ENCODE measurements at regions not wholly inside any gene's neighbourhood (a gene's known extent, or its start where the extent isn't known, plus 50 kb on each side); places are given as distances from the start of the nearest gene placed in this dataset.

DNA sequence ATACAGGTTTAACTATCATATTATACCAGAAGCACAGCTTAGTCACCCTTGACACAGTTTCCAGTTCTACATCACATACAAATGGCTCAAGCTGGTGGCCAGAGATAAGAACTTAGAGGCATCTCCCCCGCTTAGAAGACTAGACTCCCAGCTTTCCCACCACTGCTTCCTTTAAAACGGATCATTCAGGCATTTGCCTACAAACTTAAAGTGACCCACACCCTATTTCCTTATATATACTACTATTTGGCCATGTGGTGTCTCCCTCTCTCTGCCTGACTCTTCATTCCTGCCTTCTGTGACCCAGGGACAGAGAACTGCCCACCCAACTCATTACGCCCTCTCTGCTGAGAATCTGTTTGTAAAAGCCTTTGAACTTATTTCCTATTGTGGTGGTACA, 781.2 kb upstream of the DIAPH2 start:
- no peak overlapping the region for H3K27ac ChIP-seq
- no peaks in the 10 kb centered on the region for H3K36me3 ChIP-seq
- H3K27me3 ChIP-seq (ENCODE audit: low read depth): no peaks in the 10 kb centered on the region
- no peak for ATAC-seq
- TF ChIP-seq, protein P1, sequence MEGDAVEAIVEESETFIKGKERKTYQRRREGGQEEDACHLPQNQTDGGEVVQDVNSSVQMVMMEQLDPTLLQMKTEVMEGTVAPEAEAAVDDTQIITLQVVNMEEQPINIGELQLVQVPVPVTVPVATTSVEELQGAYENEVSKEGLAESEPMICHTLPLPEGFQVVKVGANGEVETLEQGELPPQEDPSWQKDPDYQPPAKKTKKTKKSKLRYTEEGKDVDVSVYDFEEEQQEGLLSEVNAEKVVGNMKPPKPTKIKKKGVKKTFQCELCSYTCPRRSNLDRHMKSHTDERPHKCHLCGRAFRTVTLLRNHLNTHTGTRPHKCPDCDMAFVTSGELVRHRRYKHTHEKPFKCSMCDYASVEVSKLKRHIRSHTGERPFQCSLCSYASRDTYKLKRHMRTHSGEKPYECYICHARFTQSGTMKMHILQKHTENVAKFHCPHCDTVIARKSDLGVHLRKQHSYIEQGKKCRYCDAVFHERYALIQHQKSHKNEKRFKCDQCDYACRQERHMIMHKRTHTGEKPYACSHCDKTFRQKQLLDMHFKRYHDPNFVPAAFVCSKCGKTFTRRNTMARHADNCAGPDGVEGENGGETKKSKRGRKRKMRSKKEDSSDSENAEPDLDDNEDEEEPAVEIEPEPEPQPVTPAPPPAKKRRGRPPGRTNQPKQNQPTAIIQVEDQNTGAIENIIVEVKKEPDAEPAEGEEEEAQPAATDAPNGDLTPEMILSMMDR (IDR thresholded peaks at IDR 0.05): no peak
- no peak overlapping the region for H3K4me3 ChIP-seq
- H3K9me3 ChIP-seq: no peaks in the 10 kb centered on the region
- intact Hi-C loops (cut with DNase I): no loop called here
- no peaks in the 10 kb centered on the region for H3K4me1 ChIP-seq
- DNase-seq: no peak

DNA sequence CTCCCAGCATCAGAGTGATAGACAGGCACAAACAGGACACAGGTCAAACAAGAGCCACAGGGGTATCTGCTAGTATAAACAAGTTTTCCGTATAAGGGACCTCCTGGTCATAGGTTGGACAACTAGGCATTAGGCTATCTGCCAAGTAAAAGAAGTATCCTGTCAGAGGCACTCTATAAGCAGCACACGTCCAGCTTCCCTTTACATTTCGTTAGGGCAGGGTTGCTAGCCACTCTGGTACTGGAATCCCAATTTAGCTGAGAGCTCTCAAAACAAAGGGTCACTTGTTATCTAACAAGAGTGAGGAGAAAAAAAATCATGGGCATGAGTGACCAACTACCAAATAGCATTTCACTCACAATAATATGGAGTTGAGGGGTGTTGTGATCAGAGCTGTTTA, 780.7 kb upstream of the DIAPH2 start:
- intact Hi-C loops (cut with DNase I): no loop called here
- Histone ChIP-seq H3K27ac (no peak overlapping the region), H3K4me1 (no peaks in the 10 kb centered on the region), H3K27me3 (ENCODE audit: low read depth) (no peaks in the 10 kb centered on the region), H3K36me3 (no peaks in the 10 kb centered on the region), H3K9me3 (no peaks in the 10 kb centered on the region), H3K4me3 (no peak overlapping the region)
- DNase-seq: no peak
- no peak for ATAC-seq
- TF ChIP-seq, protein P1 (IDR thresholded peaks at IDR 0.05): no peak

DNA sequence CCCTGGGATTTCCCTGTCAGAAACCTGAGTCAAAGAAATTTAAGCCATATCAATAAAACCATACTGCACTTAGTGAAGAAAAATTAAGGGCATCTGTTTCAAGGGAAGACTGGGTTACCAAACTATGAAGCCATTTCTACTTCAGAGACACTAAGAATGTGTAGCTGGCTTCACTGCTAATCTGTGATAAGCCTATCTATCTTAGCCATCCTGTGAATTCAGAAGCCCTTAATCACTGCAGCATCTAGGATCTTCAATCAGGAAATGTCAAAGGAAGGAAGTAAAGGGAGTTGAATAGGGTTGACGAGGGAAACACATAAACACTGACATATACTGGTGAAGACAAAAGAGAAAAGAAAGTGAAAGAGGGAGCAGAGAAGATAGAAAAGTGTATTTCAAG, 777.6 kb upstream of the DIAPH2 start:
- H3K27me3 ChIP-seq (ENCODE audit: low read depth): no peaks in the 10 kb centered on the region
- intact Hi-C loops (cut with DNase I): no loop called here
- H3K36me3 ChIP-seq: no peaks in the 10 kb centered on the region
- no peak for DNase-seq
- H3K27ac ChIP-seq: no peak overlapping the region
- H3K4me3 ChIP-seq: no peak overlapping the region
- TF ChIP-seq, protein P1 (IDR thresholded peaks at IDR 0.05): no peak
- ATAC-seq: no peak
- no peaks in the 10 kb centered on the region for H3K9me3 ChIP-seq
- H3K4me1 ChIP-seq: no peaks in the 10 kb centered on the region

DNA sequence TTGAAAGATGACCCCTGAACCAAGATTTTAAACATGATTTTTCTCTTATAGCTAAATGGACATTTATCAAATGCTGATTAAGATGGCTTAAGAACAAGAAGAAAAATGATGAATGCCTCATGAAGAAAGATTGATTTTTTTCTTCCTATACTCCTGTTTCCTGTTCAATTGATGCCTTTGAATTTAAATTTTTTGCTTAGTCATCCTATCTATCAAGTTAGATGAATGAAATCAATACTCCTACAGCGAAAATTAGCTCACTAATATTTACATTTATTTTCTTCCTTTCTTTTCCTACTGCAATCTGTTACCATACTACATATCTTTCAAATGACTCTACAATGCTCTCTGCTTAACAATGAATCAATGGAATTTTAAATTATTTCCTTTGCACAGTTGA, 773.6 kb upstream of the DIAPH2 start:
- no peak for DNase-seq
- Histone ChIP-seq H3K27ac (no peak overlapping the region), H3K9me3 (no peaks in the 10 kb centered on the region), H3K36me3 (no peaks in the 10 kb centered on the region), H3K27me3 (ENCODE audit: low read depth) (no peaks in the 10 kb centered on the region), H3K4me1 (no peaks in the 10 kb centered on the region), H3K4me3 (no peak overlapping the region)
- no peak for ATAC-seq
- TF ChIP-seq, protein P1 (IDR thresholded peaks at IDR 0.05): no peak
- intact Hi-C loops (cut with DNase I): no loop called here

DNA sequence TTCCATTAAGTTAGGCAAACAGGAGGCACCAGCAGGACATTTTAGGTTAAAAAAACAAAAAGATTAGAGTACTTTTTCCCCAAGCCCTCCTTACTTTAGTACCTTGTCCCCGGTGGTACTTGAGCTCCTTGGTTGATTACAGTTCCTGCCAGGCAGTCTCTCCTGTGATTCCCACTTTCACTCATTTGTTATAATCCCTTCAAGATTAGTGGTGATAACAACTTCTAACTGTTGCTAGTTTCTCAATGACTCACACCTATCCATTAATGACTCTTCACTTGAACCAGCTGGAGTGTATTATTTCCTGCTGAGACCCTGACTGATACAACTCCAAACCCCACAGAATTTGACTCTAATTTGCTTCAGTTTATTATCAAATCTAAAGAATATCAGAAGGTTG, 765.0 kb upstream of the DIAPH2 start:
- H3K27me3 ChIP-seq (ENCODE audit: low read depth): no peaks in the 10 kb centered on the region
- intact Hi-C loops (cut with DNase I): no loop called here
- no peak for DNase-seq
- H3K4me1 ChIP-seq: no peaks in the 10 kb centered on the region
- H3K27ac ChIP-seq: no peak overlapping the region
- no peaks in the 10 kb centered on the region for H3K9me3 ChIP-seq
- no peak overlapping the region for H3K4me3 ChIP-seq
- no peak for ATAC-seq
- TF ChIP-seq, protein P1 (IDR thresholded peaks at IDR 0.05): no peak
- H3K36me3 ChIP-seq: no peaks in the 10 kb centered on the region

DNA sequence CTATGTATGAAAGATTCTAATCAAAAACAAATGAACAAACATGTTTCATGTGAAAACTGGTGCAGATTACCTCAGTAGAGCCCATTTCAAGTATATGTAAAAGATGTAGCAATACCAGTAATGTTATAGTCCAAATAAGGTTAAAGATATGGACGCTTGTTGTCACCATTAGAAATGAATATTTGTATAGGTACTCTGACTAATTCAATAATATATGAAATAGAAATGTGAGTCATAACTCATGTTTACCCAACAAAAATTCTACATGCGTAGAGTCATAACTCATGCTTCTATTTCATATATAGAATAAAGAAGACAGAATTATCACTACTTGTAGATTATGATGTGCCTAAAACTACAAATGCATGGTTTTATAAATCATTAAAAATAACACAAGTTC, 739.1 kb upstream of the DIAPH2 start:
- Histone ChIP-seq H3K27me3 (ENCODE audit: low read depth) (no peaks in the 10 kb centered on the region), H3K4me3 (no peak overlapping the region), H3K9me3 (no peaks in the 10 kb centered on the region), H3K4me1 (no peaks in the 10 kb centered on the region), H3K36me3 (no peaks in the 10 kb centered on the region), H3K27ac (no peak overlapping the region)
- intact Hi-C loops (cut with DNase I): no loop called here
- ATAC-seq (no peak), DNase-seq (no peak)
- TF ChIP-seq, protein P1 (IDR thresholded peaks at IDR 0.05): no peak
